Esophagus (tissue), 2 donors: ENCODE measurements at regions not wholly inside any gene's neighbourhood (a gene's known extent, or its start where the extent isn't known, plus 50 kb on each side); places are given as distances from the start of the nearest gene placed in this dataset.

ENCODE experiments used
- H3K27ac ChIP-seq, 2 donors: one replicate each; pipeline ENCODE4 v1.5.1; 2013; ENCODE audit warnings: low read depth in 2 of 2, mild to moderate bottlenecking in 2 of 2, inconsistent platforms in 1 of 2, low read length in 1 of 2, moderate library complexity in 1 of 2
- H3K27me3 ChIP-seq, 2 donors: one replicate each; pipeline ENCODE4 v1.6.1; 2013; ENCODE audit warnings: low read length in 2 of 2, control low read depth in 1 of 2, mild to moderate bottlenecking in 1 of 2; ENCODE audit not compliant: insufficient read depth in 2 of 2, control insufficient read depth in 1 of 2
- H3K36me3 ChIP-seq, 2 donors: one replicate each; pipeline ENCODE4 v1.6.1; 2013; ENCODE audit warnings: low read length in 1 of 2; ENCODE audit not compliant: control insufficient read depth in 2 of 2, insufficient read depth in 2 of 2
- H3K4me1 ChIP-seq, 2 donors: one replicate each; pipeline ENCODE4 v1.6.1; 2013; ENCODE audit warnings: low read length in 1 of 2; ENCODE audit not compliant: control insufficient read depth in 2 of 2, insufficient read depth in 2 of 2
- H3K4me3 ChIP-seq, 2 donors: one replicate each; pipeline ENCODE4 v1.5.1; 2013; ENCODE audit warnings: low read length in 2 of 2, mild to moderate bottlenecking in 2 of 2, low read depth in 1 of 2, moderate library complexity in 1 of 2
- H3K9me3 ChIP-seq, 2 donors: one replicate each; pipeline ENCODE4 v1.6.1; 2013; ENCODE audit warnings: mild to moderate bottlenecking in 2 of 2, low read depth in 1 of 2, low read length in 1 of 2, moderate library complexity in 1 of 2; ENCODE audit not compliant: control insufficient read depth in 2 of 2, insufficient read depth in 1 of 2
- WGBS, 2 donors: extraction: QIAGEN DNeasy Blood & Tissue Kit; methylation state at CpG; one replicate each; pipeline ENCODE4 v1.1.7; 2013; 5-methylcytosine and 5-hydroxymethylcytosine counted together
- donor health status: healthy with polysubstance abuse.
- donor health status: Bipolar disorder and iron deficiency.

- Histone ChIP-seq H3K27ac (no peak overlapping the region), H3K9me3 (no peaks in the 10 kb centered on the region), H3K36me3 (no peaks in the 10 kb centered on the region), H3K4me3 (no peak overlapping the region), H3K27me3 (no peaks in the 10 kb centered on the region), H3K4me1 (no peaks in the 10 kb centered on the region)
- 65 to 67% methylated on average over 4 of the region's 4 CpGs for WGBS, 2 donors
Measured at GRCh38 chr18:11322006-11322405, 172.6 kb upstream of the PIEZO2 start.

GRCh38 chr18:11320986-11321385 lies 171.6 kb upstream of the PIEZO2 start:
- Histone ChIP-seq H3K4me3 (no peak overlapping the region), H3K27ac (no peak overlapping the region), H3K4me1 (no peaks in the 10 kb centered on the region), H3K9me3 (no peaks in the 10 kb centered on the region), H3K27me3 (no peaks in the 10 kb centered on the region), H3K36me3 (no peaks in the 10 kb centered on the region)
- WGBS, 2 donors = 61 to 64% methylated on average over 11 of the region's 11 CpGs

DNA sequence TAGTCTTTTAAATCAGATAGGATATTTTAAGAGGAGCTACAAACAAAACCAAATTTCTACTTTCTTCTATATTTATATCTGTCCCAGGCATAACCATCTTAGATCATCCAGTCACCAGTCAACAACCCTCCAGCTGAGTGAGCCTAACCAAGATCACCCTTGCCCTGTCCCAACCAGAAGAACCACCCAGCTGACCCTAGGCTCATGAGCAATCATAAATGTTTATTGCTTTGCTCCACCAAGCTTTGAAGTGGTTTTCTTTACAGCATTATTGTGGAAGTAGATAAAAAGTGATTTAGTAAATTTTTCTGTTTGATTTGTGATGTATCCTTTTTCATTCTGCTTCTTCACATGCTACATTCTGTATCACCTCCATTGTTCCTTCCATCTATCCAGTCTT lies 167.2 kb upstream of the PIEZO2 start:
- Histone ChIP-seq H3K36me3 (no peaks in the 10 kb centered on the region), H3K9me3 (no peaks in the 10 kb centered on the region), H3K4me3 (no peak overlapping the region), H3K27me3 (no peaks in the 10 kb centered on the region), H3K4me1 (no peaks in the 10 kb centered on the region), H3K27ac (no peak overlapping the region)

DNA sequence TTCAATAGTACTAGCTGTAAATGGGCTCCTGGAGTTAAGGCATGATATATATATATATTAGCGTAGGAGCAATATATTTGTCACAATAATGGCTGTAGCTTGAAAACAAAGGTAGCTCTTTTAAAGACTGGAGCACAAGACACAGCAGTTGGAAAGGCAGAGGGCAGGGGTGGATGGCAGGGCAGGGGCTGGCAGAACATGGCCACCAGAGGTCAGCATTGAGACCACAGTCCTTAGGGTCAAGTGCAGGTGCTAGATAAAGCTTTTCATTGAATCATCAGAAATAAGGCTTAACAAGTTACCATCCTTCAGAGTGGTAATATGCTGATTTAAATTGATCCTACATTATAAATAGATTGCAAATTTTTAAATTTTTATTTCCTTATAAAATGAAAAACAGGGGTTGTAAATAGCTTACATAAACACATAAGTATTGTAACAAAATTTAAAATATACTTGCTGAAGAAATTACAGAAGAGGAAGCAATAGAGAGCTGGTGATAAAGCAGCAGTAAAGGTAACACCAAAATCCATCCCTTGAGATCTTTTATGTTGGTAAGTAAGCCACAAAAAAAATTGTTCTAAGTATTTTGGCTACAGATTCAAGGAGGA lies 161.2 kb upstream of the PIEZO2 start:
- 90 to 96% methylated on average over 1 of the region's 1 CpG for WGBS, 2 donors
- H3K36me3 ChIP-seq = no peaks in the 10 kb centered on the region

DNA sequence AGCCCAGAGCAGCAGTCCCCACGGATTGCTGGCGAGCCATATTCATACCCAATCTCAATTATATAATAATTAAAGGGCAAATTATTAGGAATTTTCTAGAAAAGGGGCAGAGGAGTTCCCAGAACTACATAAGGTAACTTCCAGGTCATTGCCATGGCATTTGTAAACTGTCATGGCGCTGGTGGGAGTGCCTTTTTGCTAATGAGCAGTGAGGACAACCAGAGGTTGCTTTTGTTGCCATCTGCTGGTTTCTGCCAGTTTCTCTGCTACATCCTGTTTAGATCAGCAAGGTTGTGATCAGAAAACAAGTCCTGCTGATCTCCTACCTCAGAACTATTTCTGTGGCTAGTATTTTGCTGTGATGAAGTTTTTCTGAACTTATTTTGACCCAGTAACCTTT lies 159.8 kb upstream of the PIEZO2 start:
- no peaks in the 10 kb centered on the region for H3K27me3 ChIP-seq
- H3K27ac ChIP-seq = no peak overlapping the region
- H3K36me3 ChIP-seq = no peaks in the 10 kb centered on the region
- H3K9me3 ChIP-seq = peaks cover 2% of the 10 kb centered on the region in 2 donors
- WGBS, 2 donors = 87 to 91% methylated on average over 3 of the region's 3 CpGs
- H3K4me1 ChIP-seq = no peaks in the 10 kb centered on the region
- no peak overlapping the region for H3K4me3 ChIP-seq

More for the DNA sequence above, 161.2 kb upstream of the PIEZO2 start:
- Histone ChIP-seq H3K9me3 (peaks cover 0 to 1% of the 10 kb centered on the region in 2 donors), H3K27me3 (no peaks in the 10 kb centered on the region), H3K4me1 (no peaks in the 10 kb centered on the region), H3K27ac (no peak overlapping the region), H3K4me3 (no peak overlapping the region)

DNA sequence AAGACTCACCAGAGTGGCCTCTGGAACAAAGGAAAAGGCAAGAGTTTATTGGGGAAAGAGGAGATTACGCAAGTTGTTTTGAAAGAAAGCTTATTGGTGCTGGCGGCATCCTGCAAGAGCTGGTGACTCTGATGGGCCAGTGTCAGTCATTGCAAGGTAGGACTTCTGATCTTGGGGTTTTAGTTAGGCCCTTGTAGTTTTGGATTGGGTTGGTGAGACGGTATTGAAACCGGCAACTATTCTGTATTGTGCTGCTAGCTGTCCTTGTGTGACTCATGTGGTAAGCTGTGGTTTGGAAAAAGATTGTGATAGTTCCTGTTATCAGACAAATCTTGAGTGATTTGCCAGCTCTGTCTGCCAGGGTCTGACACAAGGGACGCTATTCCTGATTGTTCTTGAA lies 159.1 kb upstream of the PIEZO2 start:
- no peak overlapping the region for H3K27ac ChIP-seq

GRCh38 chr18:11307716-11308115 lies 158.3 kb upstream of the PIEZO2 start:
- Histone ChIP-seq H3K27me3 (no peaks in the 10 kb centered on the region), H3K9me3 (peaks cover 2 to 4% of the 10 kb centered on the region in 2 donors), H3K4me3 (no peak overlapping the region), H3K27ac (no peak overlapping the region), H3K36me3 (no peaks in the 10 kb centered on the region), H3K4me1 (no peaks in the 10 kb centered on the region)
- 71 to 73% methylated on average over 2 of the region's 2 CpGs for WGBS, 2 donors

More for the DNA sequence above, 159.1 kb upstream of the PIEZO2 start:
- no peak overlapping the region for H3K4me3 ChIP-seq
- H3K4me1 ChIP-seq = no peaks in the 10 kb centered on the region
- H3K36me3 ChIP-seq = no peaks in the 10 kb centered on the region
- H3K27me3 ChIP-seq = no peaks in the 10 kb centered on the region
- peaks cover 2% of the 10 kb centered on the region in 2 donors for H3K9me3 ChIP-seq
- WGBS, 2 donors = 71% methylated on average over 5 of the region's 5 CpGs

GRCh38 chr18:11305507-11305906 lies 156.1 kb upstream of the PIEZO2 start:
- H3K4me3 ChIP-seq = no peak overlapping the region
- no peaks in the 10 kb centered on the region for H3K36me3 ChIP-seq
- WGBS, 2 donors = 90% methylated on average over 2 of the region's 2 CpGs
- H3K4me1 ChIP-seq = no peaks in the 10 kb centered on the region
- no peaks in the 10 kb centered on the region for H3K27me3 ChIP-seq
- H3K9me3 ChIP-seq = peaks cover 2 to 5% of the 10 kb centered on the region in 2 donors
- no peak overlapping the region for H3K27ac ChIP-seq

DNA sequence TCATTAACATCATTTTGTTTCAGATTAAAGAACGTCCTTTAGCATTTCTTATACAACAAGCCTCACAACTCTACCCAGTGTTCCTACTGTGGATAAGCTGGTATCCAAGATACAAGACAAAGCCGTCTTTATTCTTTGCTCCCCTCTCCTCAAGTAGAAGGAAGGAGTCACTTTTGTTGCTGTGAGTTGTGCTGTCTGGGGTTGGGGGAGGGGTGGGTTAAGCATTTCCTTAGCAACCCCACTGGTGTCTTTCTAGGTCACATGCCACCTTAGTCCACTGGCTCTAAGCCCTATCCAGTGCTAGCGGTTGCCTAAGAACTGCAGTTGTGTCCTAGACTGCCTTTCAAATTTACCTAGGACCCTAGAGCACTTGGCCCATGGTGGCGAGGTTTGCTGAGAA lies 155.6 kb upstream of the PIEZO2 start:
- peaks cover 2 to 5% of the 10 kb centered on the region in 2 donors for H3K9me3 ChIP-seq
- H3K27ac ChIP-seq = no peak overlapping the region
- H3K27me3 ChIP-seq = no peaks in the 10 kb centered on the region
- 89 to 93% methylated on average over 4 of the region's 4 CpGs for WGBS, 2 donors
- no peaks in the 10 kb centered on the region for H3K36me3 ChIP-seq
- no peaks in the 10 kb centered on the region for H3K4me1 ChIP-seq
- H3K4me3 ChIP-seq = no peak overlapping the region

- Histone ChIP-seq H3K36me3 (no peaks in the 10 kb centered on the region), H3K4me3 (no peak overlapping the region), H3K9me3 (no peaks in the 10 kb centered on the region), H3K4me1 (no peaks in the 10 kb centered on the region), H3K27ac (no peak overlapping the region), H3K27me3 (peaks cover 0 to 3% of the 10 kb centered on the region in 2 donors)
- 39 to 60% methylated on average over 1 of the region's 1 CpG for WGBS, 2 donors
Measured at GRCh38 chr18:11296946-11297345, 147.6 kb upstream of the PIEZO2 start.
